BE2C (cell line): ENCODE measurements at regions not wholly inside any gene's neighbourhood (a gene's known extent, or its start where the extent isn't known, plus 50 kb on each side); places are given as distances from the start of the nearest gene placed in this dataset.

Source experiments
- DNase-seq: peaks from one replicate; pipeline ENCODE4 v3.0.0-alpha.2; 2020
- H3K27me3 ChIP-seq: fragments of 250-450 bp; sonication (Bioruptor Pico); 2 replicates; pipeline ENCODE4 v1.5.1; 2020; ENCODE audit warnings: mild to moderate bottlenecking
- H3K36me3 ChIP-seq: fragments of 250-450 bp; sonication (Bioruptor Pico); 2 replicates; pipeline ENCODE4 v1.5.1; 2020; ENCODE audit warnings: mild to moderate bottlenecking
- H3K4me1 ChIP-seq: fragments of 250-450 bp; sonication (Bioruptor Pico); 2 replicates; pipeline ENCODE4 v1.5.1; 2020
- H3K4me3 ChIP-seq: 2 replicates; pipeline ENCODE4 v1.5.1; 2011; ENCODE audit warnings: low read depth, low read length
- H3K9me3 ChIP-seq: fragments of 250-450 bp; sonication (Bioruptor Pico); 2 replicates; pipeline ENCODE4 v1.5.1; 2020
- CTCF ChIP-seq: IDR thresholded peaks from 2 replicates; pipeline ENCODE4 v1.5.1; 2012; ENCODE audit warnings: mild to moderate bottlenecking, low read depth, low read length

DNA sequence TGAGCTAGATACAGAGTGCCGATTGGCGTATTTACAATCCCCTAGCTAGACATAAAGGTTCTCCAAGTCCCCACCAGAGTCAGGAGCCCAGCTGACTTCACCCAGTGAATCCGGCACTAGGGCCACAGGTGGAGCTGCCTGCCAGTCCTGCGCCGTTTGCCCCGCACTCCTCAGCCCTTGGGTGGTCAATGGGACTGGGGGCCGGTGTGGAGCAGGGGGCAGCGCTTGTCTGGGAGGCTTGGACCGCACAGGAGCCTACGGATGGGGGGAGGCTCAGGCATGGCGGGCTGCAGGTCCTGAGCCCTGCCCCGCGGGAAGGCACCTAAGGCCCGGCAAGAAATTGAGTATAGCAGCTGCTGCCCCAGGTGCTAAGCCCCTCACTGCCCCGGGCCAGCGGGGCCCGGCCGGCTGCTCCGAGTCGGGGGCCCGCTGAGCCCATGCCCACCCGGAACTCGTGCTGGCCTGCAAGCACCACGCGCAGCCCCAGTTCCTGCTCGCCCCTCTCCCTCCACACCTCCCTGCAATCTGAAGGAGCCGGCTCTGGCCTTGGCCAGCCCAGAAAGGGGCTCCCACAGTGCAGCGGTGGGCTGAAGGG, 1113.8 kb upstream of the LRRTM3 start:
- Histone ChIP-seq H3K9me3 (no peaks in the 10 kb centered on the region), H3K4me3 (no peak overlapping the region), H3K4me1 (no peaks in the 10 kb centered on the region; the same call in 1 of the 2 replicates), H3K27me3 (no peaks in the 10 kb centered on the region), H3K36me3 (no peaks in the 10 kb centered on the region)
- TF ChIP-seq CTCF, result no peak
- DNase-seq, result no peak

GRCh38 chr10:65816536-65816935, 1109.3 kb upstream of the LRRTM3 start:
- H3K9me3 ChIP-seq, result no peaks in the 10 kb centered on the region
- DNase-seq, result no peak
- H3K36me3 ChIP-seq, result no peaks in the 10 kb centered on the region
- no peaks in the 10 kb centered on the region for H3K27me3 ChIP-seq
- no peak for TF ChIP-seq CTCF
- no peak overlapping the region for H3K4me3 ChIP-seq
- no peaks in the 10 kb centered on the region; the same call in 1 of the 2 replicates for H3K4me1 ChIP-seq

- Histone ChIP-seq H3K4me3 (no peak overlapping the region), H3K9me3 (no peaks in the 10 kb centered on the region), H3K27me3 (no peaks in the 10 kb centered on the region), H3K4me1 (no peaks in the 10 kb centered on the region; the same call in 1 of the 2 replicates), H3K36me3 (no peaks in the 10 kb centered on the region)
- no peak for DNase-seq
- TF ChIP-seq CTCF, result no peak
These were observed 1106.8 kb upstream of the LRRTM3 start for GRCh38 chr10:65818990-65819389.

DNA sequence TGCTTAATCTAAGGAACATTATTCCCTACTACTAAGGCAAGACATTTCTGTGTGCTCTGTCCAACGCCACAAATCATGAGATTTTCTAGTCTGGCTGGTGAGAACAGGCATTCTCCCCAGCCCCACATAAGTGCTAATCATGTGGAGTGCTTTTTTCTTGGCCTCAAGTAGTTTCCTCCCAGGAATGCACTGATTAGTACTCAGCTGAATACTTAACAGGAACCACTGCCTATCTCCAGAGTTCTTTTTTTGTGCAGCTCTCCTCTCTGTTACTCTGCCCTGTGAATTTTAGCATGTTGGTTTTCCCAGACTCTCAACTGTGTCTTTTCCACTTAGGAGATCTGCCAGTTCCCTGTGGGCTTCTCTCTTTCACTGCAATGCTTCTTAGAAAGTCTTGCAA, 1098.5 kb upstream of the LRRTM3 start:
- Histone ChIP-seq H3K27me3 (no peaks in the 10 kb centered on the region), H3K36me3 (no peaks in the 10 kb centered on the region), H3K4me1 (no peaks in the 10 kb centered on the region), H3K9me3 (no peaks in the 10 kb centered on the region), H3K4me3 (no peak overlapping the region)
- no peak for DNase-seq
- no peak for TF ChIP-seq CTCF

DNA sequence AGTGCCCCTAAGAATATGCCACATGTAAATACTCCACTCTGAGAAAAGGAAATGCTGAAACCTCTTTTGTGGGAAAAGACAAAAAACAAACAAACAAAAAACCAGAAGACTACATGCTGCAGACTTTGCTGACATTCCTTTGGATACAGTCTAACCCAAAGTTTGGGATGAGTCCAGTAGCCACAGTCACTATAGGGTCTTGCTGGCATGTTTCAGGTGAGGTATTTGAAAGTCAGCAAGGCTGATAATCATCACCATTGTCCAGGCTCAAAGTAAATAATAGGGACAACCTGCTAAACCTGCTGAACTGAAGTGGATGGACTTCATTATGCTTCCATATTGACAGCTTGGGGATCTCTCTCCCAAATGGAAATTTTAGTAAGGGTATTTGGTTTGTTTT, 1087.0 kb upstream of the LRRTM3 start:
- H3K36me3 ChIP-seq, result no peaks in the 10 kb centered on the region
- no peak overlapping the region for H3K4me3 ChIP-seq
- H3K9me3 ChIP-seq, result no peaks in the 10 kb centered on the region
- no peak for DNase-seq
- H3K4me1 ChIP-seq, result no peaks in the 10 kb centered on the region
- no peak for TF ChIP-seq CTCF
- H3K27me3 ChIP-seq, result no peaks in the 10 kb centered on the region

DNA sequence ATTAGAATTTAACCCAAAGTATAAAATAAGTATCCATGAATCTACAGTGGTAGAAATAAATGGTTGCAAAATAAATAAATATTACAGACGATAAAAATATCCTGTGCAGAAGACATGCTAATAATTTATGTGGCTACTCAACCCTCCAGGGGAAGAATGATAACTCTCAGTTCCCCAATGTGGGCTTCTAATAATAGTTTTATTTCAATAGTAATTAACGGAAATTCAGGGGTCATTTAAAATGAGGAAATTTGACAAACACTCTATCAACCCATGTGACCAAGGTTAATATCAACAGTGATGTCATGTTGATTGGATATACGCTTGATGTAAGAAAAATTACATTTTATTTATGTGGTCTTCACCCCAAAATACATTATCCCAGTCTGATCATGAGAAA, 1082.6 kb upstream of the LRRTM3 start:
- no peak for TF ChIP-seq CTCF
- Histone ChIP-seq H3K9me3 (no peaks in the 10 kb centered on the region), H3K36me3 (no peaks in the 10 kb centered on the region), H3K4me1 (no peaks in the 10 kb centered on the region; the same call in 1 of the 2 replicates), H3K4me3 (no peak overlapping the region), H3K27me3 (no peaks in the 10 kb centered on the region)
- DNase-seq, result no peak
